HEK293 (cell line): ENCODE measurements at regions not wholly inside any gene's neighbourhood (a gene's known extent, or its start where the extent isn't known, plus 50 kb on each side); places are given as distances from the start of the nearest gene placed in this dataset.

Experiments
- CTCF ChIA-PET: fragments of 350-600 bp; formaldehyde crosslinking; extraction: SDS; loops from one replicate; lab custom pipeline; 2021; ENCODE audit warnings: antibody characterized with exemption; lab: Yijun Ruan, JAX
- POLR2A ChIA-PET: fragments of 300-600 bp; formaldehyde crosslinking; extraction: SDS; loops from one replicate; lab custom pipeline; 2020; ENCODE audit warnings: antibody characterized with exemption, inconsistent platforms; lab: Yijun Ruan, JAX
- H3K27ac ChIP-seq: fragments of 200-500 bp; sonication (Bioruptor generic); 2 replicates; pipeline ENCODE4 v1.5.1; 2014; ENCODE audit warnings: low read depth, low read length, control low read depth, inconsistent platforms; ENCODE audit errors: extremely low read depth
- H3K36me3 ChIP-seq, 2 experiments: fragments of 200-500 bp in 1 of 2; sonication (Bioruptor generic) in 1 of 2; 1 replicate in 1 of 2; 2 replicates in 1 of 2; pipeline ENCODE4 v1.5.1; 2014 to 2017; ENCODE audit warnings: inconsistent platforms in 2 of 2, low read length in 2 of 2; ENCODE audit not compliant: control insufficient read depth in 2 of 2, insufficient read depth in 1 of 2
- H3K4me1 ChIP-seq: fragments of 200-500 bp; sonication (Bioruptor generic); 2 replicates; pipeline ENCODE4 v1.5.1; 2014; ENCODE audit warnings: mild to moderate bottlenecking, low read length, inconsistent platforms; ENCODE audit not compliant: control insufficient read depth, insufficient read depth
- H3K4me3 ChIP-seq: 2 replicates; pipeline ENCODE4 v1.5.1; 2011; ENCODE audit warnings: low read depth, mild to moderate bottlenecking, control low read depth, low read length, moderate library complexity
- H3K9me3 ChIP-seq: fragments of 200-500 bp; sonication (Bioruptor generic); 2 replicates; pipeline ENCODE4 v1.5.1; 2014; ENCODE audit warnings: low read depth, low read length, inconsistent platforms; ENCODE audit not compliant: control insufficient read depth, insufficient read depth
- BCL11B ChIP-seq: fragments of 450-650 bp; formaldehyde crosslinking; IDR thresholded peaks from 2 replicates; pipeline ENCODE4 v1.5.1; 2016; ENCODE audit warnings: low read depth, missing biosample characterization, missing genetic modification characterization
- PRDM1 ChIP-seq: fragments of 450-650 bp; formaldehyde crosslinking; IDR thresholded peaks from 2 replicates; pipeline ENCODE4; 2016; ENCODE audit warnings: missing biosample characterization, missing genetic modification characterization
- REPIN1 ChIP-seq: fragments of 450-650 bp; formaldehyde crosslinking; IDR thresholded peaks from 2 replicates; pipeline ENCODE4 v1.5.1; 2017; ENCODE audit warnings: missing biosample characterization, missing genetic modification characterization, low read depth
- TRIM28 ChIP-seq: IDR thresholded peaks from 2 replicates; pipeline ENCODE4 v1.6.1; 2011; ENCODE audit warnings: low read length, control low read depth, borderline replicate concordance
- ZNF202 ChIP-seq: fragments of 450-650 bp; formaldehyde crosslinking; IDR thresholded peaks from 2 replicates; pipeline ENCODE4 v1.5.1; 2016; ENCODE audit warnings: missing biosample characterization, missing genetic modification characterization, borderline replicate concordance
- ZNF248 ChIP-seq: fragments of 450-650 bp; formaldehyde crosslinking; IDR thresholded peaks from 2 replicates; pipeline ENCODE4 v1.5.1; 2017; ENCODE audit warnings: missing biosample characterization, missing genetic modification characterization
- ZNF274 ChIP-seq, 2 experiments: fragments of 200-500 bp in 1 of 2; fragments of 450-650 bp in 1 of 2; sonication (Bioruptor generic) in 1 of 2; formaldehyde crosslinking in 1 of 2; IDR thresholded peaks; 2 replicates each; pipeline versions ENCODE4 v1.5.1 to v1.6.1; 2014 to 2016; ENCODE audit warnings: borderline replicate concordance in 1 of 2, inconsistent platforms in 1 of 2, low read length in 1 of 2, missing biosample characterization in 1 of 2, missing genetic modification characterization in 1 of 2
- ZNF354C ChIP-seq: fragments of 450-650 bp; formaldehyde crosslinking; IDR thresholded peaks from 2 replicates; pipeline ENCODE4 v1.5.1; 2016; ENCODE audit warnings: missing biosample characterization, missing genetic modification characterization, low read depth, borderline replicate concordance
- ZNF473 ChIP-seq: fragments of 450-650 bp; formaldehyde crosslinking; IDR thresholded peaks from 2 replicates; pipeline ENCODE4 v1.5.1; 2017; ENCODE audit warnings: missing biosample characterization, missing genetic modification characterization
- ZNF626 ChIP-seq: fragments of 450-650 bp; sonication (Bioruptor Pico); formaldehyde crosslinking; IDR thresholded peaks from 2 replicates; pipeline ENCODE4 v1.5.1; 2018; ENCODE audit warnings: missing biosample characterization, missing genetic modification characterization, inconsistent platforms
- ZSCAN30 ChIP-seq: fragments of 450-650 bp; IDR thresholded peaks from 2 replicates; pipeline ENCODE4 v1.5.1; 2018; ENCODE audit warnings: missing biosample characterization, mild to moderate bottlenecking, missing genetic modification characterization, moderate library complexity
- TF ChIP-seq, protein P1 (sequence below): fragments of 450-650 bp; formaldehyde crosslinking; IDR thresholded peaks from 2 replicates; pipeline ENCODE4 v1.5.1; 2016; ENCODE audit warnings: missing biosample characterization, missing genetic modification characterization
- TF ChIP-seq, protein P2 (sequence below): fragments of 450-650 bp; formaldehyde crosslinking; IDR thresholded peaks from 2 replicates; pipeline ENCODE4 v1.5.1; 2017; ENCODE audit warnings: missing biosample characterization, missing genetic modification characterization
- TF ChIP-seq, protein P3 (sequence below): fragments of 450-650 bp; formaldehyde crosslinking; IDR thresholded peaks from 2 replicates; pipeline ENCODE4 v1.5.1; 2016; ENCODE audit warnings: missing biosample characterization, missing genetic modification characterization
- TF ChIP-seq, protein P4 (sequence below): fragments of 450-650 bp; formaldehyde crosslinking; IDR thresholded peaks from 2 replicates; pipeline ENCODE4 v1.5.1; 2016; ENCODE audit warnings: missing biosample characterization, missing genetic modification characterization
- TF ChIP-seq, protein P5 (sequence below): fragments of 450-650 bp; formaldehyde crosslinking; IDR thresholded peaks from 2 replicates; pipeline ENCODE4 v1.5.1; 2016; ENCODE audit warnings: missing biosample characterization, missing genetic modification characterization

DNA sequence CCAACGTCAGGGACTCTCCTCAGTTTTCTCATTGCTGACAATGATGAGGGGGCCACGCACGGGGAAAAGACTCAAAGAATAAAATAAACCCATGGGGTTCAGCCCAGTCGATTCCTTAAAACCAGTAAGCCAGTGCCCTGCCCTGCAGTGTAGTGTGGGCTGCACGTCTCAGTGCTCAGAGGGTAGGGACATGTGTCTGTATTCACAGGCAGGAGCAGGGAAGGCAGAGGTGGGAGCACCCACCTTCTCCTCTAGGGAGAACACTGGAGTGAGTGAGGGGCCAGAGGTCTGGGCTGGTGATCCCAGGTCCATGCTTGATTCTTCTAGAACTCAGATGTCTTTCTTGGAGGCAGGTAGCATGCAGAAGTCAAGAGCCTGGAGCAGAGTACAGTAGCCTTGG, 303.6 kb downstream of the MATN1 start (continued):
- TF ChIP-seq, protein P1, sequence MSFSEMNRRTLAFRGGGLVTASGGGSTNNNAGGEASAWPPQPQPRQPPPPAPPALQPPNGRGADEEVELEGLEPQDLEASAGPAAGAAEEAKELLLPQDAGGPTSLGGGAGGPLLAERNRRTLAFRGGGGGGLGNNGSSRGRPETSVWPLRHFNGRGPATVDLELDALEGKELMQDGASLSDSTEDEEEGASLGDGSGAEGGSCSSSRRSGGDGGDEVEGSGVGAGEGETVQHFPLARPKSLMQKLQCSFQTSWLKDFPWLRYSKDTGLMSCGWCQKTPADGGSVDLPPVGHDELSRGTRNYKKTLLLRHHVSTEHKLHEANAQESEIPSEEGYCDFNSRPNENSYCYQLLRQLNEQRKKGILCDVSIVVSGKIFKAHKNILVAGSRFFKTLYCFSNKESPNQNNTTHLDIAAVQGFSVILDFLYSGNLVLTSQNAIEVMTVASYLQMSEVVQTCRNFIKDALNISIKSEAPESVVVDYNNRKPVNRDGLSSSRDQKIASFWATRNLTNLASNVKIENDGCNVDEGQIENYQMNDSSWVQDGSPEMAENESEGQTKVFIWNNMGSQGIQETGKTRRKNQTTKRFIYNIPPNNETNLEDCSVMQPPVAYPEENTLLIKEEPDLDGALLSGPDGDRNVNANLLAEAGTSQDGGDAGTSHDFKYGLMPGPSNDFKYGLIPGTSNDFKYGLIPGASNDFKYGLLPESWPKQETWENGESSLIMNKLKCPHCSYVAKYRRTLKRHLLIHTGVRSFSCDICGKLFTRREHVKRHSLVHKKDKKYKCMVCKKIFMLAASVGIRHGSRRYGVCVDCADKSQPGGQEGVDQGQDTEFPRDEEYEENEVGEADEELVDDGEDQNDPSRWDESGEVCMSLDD (tag by site-specific recombination), result no peak
- TF ChIP-seq, protein P2, sequence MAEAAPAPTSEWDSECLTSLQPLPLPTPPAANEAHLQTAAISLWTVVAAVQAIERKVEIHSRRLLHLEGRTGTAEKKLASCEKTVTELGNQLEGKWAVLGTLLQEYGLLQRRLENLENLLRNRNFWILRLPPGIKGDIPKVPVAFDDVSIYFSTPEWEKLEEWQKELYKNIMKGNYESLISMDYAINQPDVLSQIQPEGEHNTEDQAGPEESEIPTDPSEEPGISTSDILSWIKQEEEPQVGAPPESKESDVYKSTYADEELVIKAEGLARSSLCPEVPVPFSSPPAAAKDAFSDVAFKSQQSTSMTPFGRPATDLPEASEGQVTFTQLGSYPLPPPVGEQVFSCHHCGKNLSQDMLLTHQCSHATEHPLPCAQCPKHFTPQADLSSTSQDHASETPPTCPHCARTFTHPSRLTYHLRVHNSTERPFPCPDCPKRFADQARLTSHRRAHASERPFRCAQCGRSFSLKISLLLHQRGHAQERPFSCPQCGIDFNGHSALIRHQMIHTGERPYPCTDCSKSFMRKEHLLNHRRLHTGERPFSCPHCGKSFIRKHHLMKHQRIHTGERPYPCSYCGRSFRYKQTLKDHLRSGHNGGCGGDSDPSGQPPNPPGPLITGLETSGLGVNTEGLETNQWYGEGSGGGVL (tag by site-specific recombination), result no peak
- TF ChIP-seq, protein P3, sequence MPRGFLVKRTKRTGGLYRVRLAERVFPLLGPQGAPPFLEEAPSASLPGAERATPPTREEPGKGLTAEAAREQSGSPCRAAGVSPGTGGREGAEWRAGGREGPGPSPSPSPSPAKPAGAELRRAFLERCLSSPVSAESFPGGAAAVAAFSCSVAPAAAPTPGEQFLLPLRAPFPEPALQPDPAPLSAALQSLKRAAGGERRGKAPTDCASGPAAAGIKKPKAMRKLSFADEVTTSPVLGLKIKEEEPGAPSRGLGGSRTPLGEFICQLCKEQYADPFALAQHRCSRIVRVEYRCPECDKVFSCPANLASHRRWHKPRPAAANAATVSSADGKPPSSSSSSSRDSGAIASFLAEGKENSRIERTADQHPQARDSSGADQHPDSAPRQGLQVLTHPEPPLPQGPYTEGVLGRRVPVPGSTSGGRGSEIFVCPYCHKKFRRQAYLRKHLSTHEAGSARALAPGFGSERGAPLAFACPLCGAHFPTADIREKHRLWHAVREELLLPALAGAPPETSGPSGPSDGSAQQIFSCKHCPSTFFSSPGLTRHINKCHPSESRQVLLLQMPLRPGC, result no peak
- TF ChIP-seq PRDM1 (tag by site-specific recombination), result no peak

DNA sequence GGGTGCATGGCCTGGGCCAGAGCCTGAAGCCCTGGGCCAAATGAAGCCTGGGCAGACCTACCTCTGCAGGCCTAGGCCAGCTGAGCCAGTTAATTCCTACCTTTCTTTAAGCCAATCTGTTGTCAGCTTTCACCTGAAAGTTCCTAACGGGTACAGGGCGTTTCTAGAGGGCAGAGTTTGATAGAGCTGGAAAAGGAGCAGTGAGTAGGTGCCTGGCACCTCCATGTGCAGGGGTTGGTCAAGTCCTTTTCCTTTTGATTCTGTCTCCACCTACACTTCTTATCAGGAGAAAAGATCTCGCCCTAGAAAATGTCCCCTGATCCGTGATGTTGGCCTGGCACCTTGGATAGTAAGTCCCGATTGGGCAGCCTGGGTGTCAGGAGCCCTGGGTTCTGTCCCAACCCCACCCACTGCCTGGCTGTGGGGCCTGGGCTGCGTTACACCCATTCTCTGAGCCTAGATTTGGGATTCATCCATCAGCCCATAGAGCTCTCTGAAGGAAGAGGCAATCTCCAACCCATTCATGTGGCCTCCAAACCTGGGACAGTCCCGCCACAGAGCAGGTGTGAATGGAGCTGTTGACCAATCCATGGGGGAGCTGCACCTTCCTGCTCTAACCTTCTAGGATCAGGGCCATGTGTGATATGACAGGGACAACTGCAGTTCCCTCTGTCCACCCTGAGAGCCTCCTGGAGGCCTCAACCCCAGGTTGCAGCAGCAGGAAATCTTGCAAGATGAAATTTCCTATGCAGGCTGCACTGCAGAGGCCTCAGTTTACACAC, 304.3 kb downstream of the MATN1 start:
- TF ChIP-seq ZNF248, result no peak
- TF ChIP-seq ZSCAN30 (tag by site-specific recombination), result no peak
- no peak for TF ChIP-seq TRIM28
- TF ChIP-seq BCL11B (tag by site-specific recombination), result no peak
- no peak for TF ChIP-seq REPIN1 (tag by site-specific recombination)
- TF ChIP-seq ZNF202, result no peak
- TF ChIP-seq ZNF354C (tag by site-specific recombination), result no peak
- TF ChIP-seq, protein P4, sequence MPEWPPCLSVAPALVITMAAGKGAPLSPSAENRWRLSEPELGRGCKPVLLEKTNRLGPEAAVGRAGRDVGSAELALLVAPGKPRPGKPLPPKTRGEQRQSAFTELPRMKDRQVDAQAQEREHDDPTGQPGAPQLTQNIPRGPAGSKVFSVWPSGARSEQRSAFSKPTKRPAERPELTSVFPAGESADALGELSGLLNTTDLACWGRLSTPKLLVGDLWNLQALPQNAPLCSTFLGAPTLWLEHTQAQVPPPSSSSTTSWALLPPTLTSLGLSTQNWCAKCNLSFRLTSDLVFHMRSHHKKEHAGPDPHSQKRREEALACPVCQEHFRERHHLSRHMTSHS, result no peak
- no peak for TF ChIP-seq ZNF274 (IDR thresholded peaks at IDR 0.05; ENCODE audit: low read length)
- TF ChIP-seq ZNF274 (tag by site-specific recombination; IDR thresholded peaks at IDR 0.05; ENCODE audit: borderline replicate concordance), result no peak
- TF ChIP-seq, protein P5, sequence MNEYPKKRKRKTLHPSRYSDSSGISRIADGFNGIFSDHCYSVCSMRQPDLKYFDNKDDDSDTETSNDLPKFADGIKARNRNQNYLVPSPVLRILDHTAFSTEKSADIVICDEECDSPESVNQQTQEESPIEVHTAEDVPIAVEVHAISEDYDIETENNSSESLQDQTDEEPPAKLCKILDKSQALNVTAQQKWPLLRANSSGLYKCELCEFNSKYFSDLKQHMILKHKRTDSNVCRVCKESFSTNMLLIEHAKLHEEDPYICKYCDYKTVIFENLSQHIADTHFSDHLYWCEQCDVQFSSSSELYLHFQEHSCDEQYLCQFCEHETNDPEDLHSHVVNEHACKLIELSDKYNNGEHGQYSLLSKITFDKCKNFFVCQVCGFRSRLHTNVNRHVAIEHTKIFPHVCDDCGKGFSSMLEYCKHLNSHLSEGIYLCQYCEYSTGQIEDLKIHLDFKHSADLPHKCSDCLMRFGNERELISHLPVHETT (tag by site-specific recombination), result no peak
- no peak for TF ChIP-seq ZNF473 (tag by site-specific recombination)
- no peak for TF ChIP-seq ZNF626 (tag by site-specific recombination)
- ChIA-PET POLR2A (no interaction called here), CTCF (no interaction called here)
- no peaks in the 10 kb centered on the region for H3K4me1 ChIP-seq
- H3K9me3 ChIP-seq, result no peaks in the 10 kb centered on the region
- no peaks in the 10 kb centered on the region for H3K36me3 ChIP-seq
- no peak overlapping the region for H3K4me3 ChIP-seq
- H3K27ac ChIP-seq, result no peak overlapping the region
